K562 (cell line): ENCODE measurements at regions not wholly inside any gene's neighbourhood (a gene's known extent, or its start where the extent isn't known, plus 50 kb on each side); places are given as distances from the start of the nearest gene placed in this dataset.

Experiments
- ATAC-seq: fragments of 200-7000 bp; cut with Tn5 transposase; 3 replicates; pipeline ENCODE4 v1.9.1; 2020; ENCODE audit warnings: moderate library complexity
- BruUV-seq: library from RNA; stranded (reverse); fragments of 400-500 nt; replicated peaks from 2 replicates; lab custom pipeline; 2021; lab: Mats Ljungman, UMichigan
- CTCF ChIA-PET: fragments of 300-600 bp; formaldehyde crosslinking; extraction: SDS; loops from one replicate; lab custom pipeline; 2021; ENCODE audit warnings: low intra/inter-chr PET ratio; lab: Yijun Ruan, JAX
- POLR2A ChIA-PET: fragments of 300-600, 350-650 bp; sonication (Branson Sonifier 250); formaldehyde crosslinking; extraction: SDS; loops from one replicate; lab custom pipeline; 2021; ENCODE audit warnings: antibody characterized with exemption, inconsistent platforms; lab: Yijun Ruan, JAX
- DNase-seq, 4 experiments: peaks; one replicate each; pipeline versions ENCODE4 v3.0.0 to v3.0.0-alpha.2; 2011 to 2018; ENCODE audit warnings: low spot score in 3 of 4, mixed read lengths in 3 of 4; ENCODE audit errors: extremely low read depth in 1 of 4
- FAIRE-seq: peaks from 2 replicates; lab custom pipeline; 2011; peaks lifted over from hg19 to GRCh38; lab: Jason Lieb, UNC
- H2AFZ ChIP-seq: 2 replicates; pipeline ENCODE4 v1.6.0; 2011; ENCODE audit warnings: low read depth, low read length, control low read depth, inconsistent platforms
- H3K27ac ChIP-seq: fragments of 200-600 bp; 3 replicates; pipeline ENCODE4 v1.8.0; 2011; ENCODE audit warnings: low read depth, mild to moderate bottlenecking, control low read depth, inconsistent platforms, low read length, moderate library complexity, mixed read lengths; ENCODE audit errors: extremely low read depth
- H3K27me3 ChIP-seq, 2 experiments: fragments of 300-600 bp in 1 of 2; 2 replicates in 1 of 2; 3 replicates in 1 of 2; pipeline versions ENCODE4 v1.6.0 to v1.8.0; 2011; ENCODE audit warnings: inconsistent platforms in 2 of 2, low read length in 2 of 2, mild to moderate bottlenecking in 1 of 2, mixed read lengths in 1 of 2, moderate library complexity in 1 of 2; ENCODE audit not compliant: control insufficient read depth in 2 of 2, insufficient read depth in 2 of 2
- H3K36me3 ChIP-seq: fragments of 300-600 bp; 3 replicates; pipeline ENCODE4 v1.8.0; 2011; ENCODE audit warnings: mild to moderate bottlenecking, low read length, inconsistent platforms; ENCODE audit not compliant: control insufficient read depth, insufficient read depth
- H3K4me1 ChIP-seq, 2 experiments: fragments of 200-600 bp in 1 of 2; replicated peaks in 1 of 2; 2 replicates in 1 of 2; 3 replicates in 1 of 2; pipeline versions ENCODE4 v1.5.1 to v1.8.0; 2011; ENCODE audit warnings: inconsistent platforms in 2 of 2, low read length in 2 of 2, mild to moderate bottlenecking in 1 of 2, mixed read lengths in 1 of 2, moderate library complexity in 1 of 2; ENCODE audit not compliant: control insufficient read depth in 2 of 2, insufficient read depth in 2 of 2
- H3K4me2 ChIP-seq: 2 replicates; pipeline ENCODE4 v1.6.1; 2011; ENCODE audit warnings: low read length, control low read depth, inconsistent platforms, mixed read lengths; ENCODE audit not compliant: insufficient read depth
- H3K4me3 ChIP-seq: fragments of 200-600 bp; sonication (generic), shearing (Covaris generic); 2 replicates; pipeline ENCODE4 v1.5.1; 2016; ENCODE audit warnings: control low read depth, inconsistent platforms
- H3K79me2 ChIP-seq: fragments of 200-600 bp; 3 replicates; pipeline ENCODE4 v1.8.0; 2011; ENCODE audit warnings: low read length, inconsistent platforms; ENCODE audit not compliant: control insufficient read depth, insufficient read depth
- H3K9ac ChIP-seq, 2 experiments: 2 replicates each; pipeline versions ENCODE4 v1.6.0 to v1.6.1; 2011; ENCODE audit warnings: low read depth in 2 of 2, low read length in 2 of 2, control low read depth in 1 of 2, inconsistent platforms in 1 of 2, mild to moderate bottlenecking in 1 of 2, mixed read lengths in 1 of 2; ENCODE audit not compliant: insufficient read depth in 1 of 2
- H3K9me1 ChIP-seq: one replicate; pipeline ENCODE4 v1.6.0; 2011; ENCODE audit warnings: inconsistent platforms, mild to moderate bottlenecking, low read length, moderate library complexity; ENCODE audit not compliant: control insufficient read depth, insufficient read depth
- H3K9me3 ChIP-seq: replicated peaks from 2 replicates; pipeline ENCODE4 v1.5.1; 2011; ENCODE audit warnings: low read depth, low read length, inconsistent platforms; ENCODE audit not compliant: control insufficient read depth, insufficient read depth
- H4K20me1 ChIP-seq: replicated peaks from 2 replicates; pipeline ENCODE4 v1.6.1; 2011; ENCODE audit warnings: low read length, inconsistent platforms, mixed read lengths; ENCODE audit not compliant: control insufficient read depth, insufficient read depth
- BHLHE40 ChIP-seq: IDR thresholded peaks from 2 replicates; pipeline ENCODE4 v1.6.1; 2011; ENCODE audit warnings: low read length, improper control_type of control experiment
- EGR1 ChIP-seq: fragments of 450-650 bp; conservative IDR thresholded peaks from 2 replicates; pipeline ENCODE4 v1.6.1; 2017; ENCODE audit warnings: mild to moderate bottlenecking
- GABPB2 ChIP-seq: fragments of 250-450 bp; sonication (Bioruptor Pico); conservative IDR thresholded peaks from 2 replicates; pipeline ENCODE4 v1.5.1; 2021; ENCODE audit warnings: mild to moderate bottlenecking
- HEY1 ChIP-seq: fragments of 250-450 bp; sonication (Bioruptor Pico); IDR thresholded peaks from 2 replicates; pipeline ENCODE4 v1.5.0; 2020; ENCODE audit warnings: mild to moderate bottlenecking, moderate library complexity, borderline replicate concordance
- MCM2 ChIP-seq: fragments of 450-650 bp; IDR thresholded peaks from 2 replicates; pipeline ENCODE4 v1.6.1; 2017; ENCODE audit warnings: low read depth, mild to moderate bottlenecking
- POLR2AphosphoS5 ChIP-seq: IDR thresholded peaks from 2 replicates; pipeline ENCODE4 v1.6.1; 2011; ENCODE audit warnings: mild to moderate bottlenecking, low read depth, low read length, moderate library complexity; ENCODE audit not compliant: control insufficient read depth, insufficient read depth
- POLR2G ChIP-seq: fragments of 200-400 bp; formaldehyde crosslinking; IDR thresholded peaks from 2 replicates; pipeline ENCODE4 v1.6.1; 2017; ENCODE audit warnings: low read depth, mild to moderate bottlenecking, antibody characterized with exemption, low read length, moderate library complexity
- POU5F1 ChIP-seq: fragments of 150-350 bp; IDR thresholded peaks from 2 replicates; pipeline ENCODE4 v1.6.1; 2014; ENCODE audit warnings: borderline replicate concordance, low read length, low read depth, mild to moderate bottlenecking; ENCODE audit not compliant: partially characterized antibody
- PRMT5 ChIP-seq: sonication (generic); formaldehyde crosslinking; IDR thresholded peaks from 2 replicates; pipeline ENCODE4 v1.5.0; 2020; ENCODE audit warnings: missing genetic modification reagents
- SMAD4 ChIP-seq: fragments of 250-450 bp; sonication (Bioruptor Pico); conservative IDR thresholded peaks from 2 replicates; pipeline ENCODE4 v1.8.0; 2021; ENCODE audit warnings: inconsistent platforms, mild to moderate bottlenecking, moderate library complexity
- STAG1 ChIP-seq: sonication (generic); formaldehyde crosslinking; IDR thresholded peaks from 2 replicates; pipeline ENCODE4 v1.5.0; 2020; ENCODE audit warnings: missing genetic modification reagents, borderline replicate concordance
- STAT5B ChIP-seq: fragments of 250-450 bp; sonication (Bioruptor Pico); IDR thresholded peaks from 2 replicates; pipeline ENCODE4 v1.8.0; 2021; ENCODE audit warnings: mild to moderate bottlenecking, inconsistent platforms
- ZNF174 ChIP-seq: fragments of 250-450 bp; sonication (Bioruptor Pico); IDR thresholded peaks from 2 replicates; pipeline ENCODE4 v1.4.0; 2020; ENCODE audit warnings: mild to moderate bottlenecking
- WGBS: fragments of 100-300 bp; shearing (Covaris generic); methylation state at CpG from one replicate; pipeline ENCODE4 v1.1.6; 2016; ENCODE audit warnings: low coverage, mixed read lengths; ENCODE audit not compliant: insufficient coverage; ENCODE audit errors: missing lambda C conversion rate; 5-methylcytosine and 5-hydroxymethylcytosine counted together
- in situ Hi-C: fragments of 300-500 bp; cut with MboI; formaldehyde crosslinking; loops from 4 replicates; pipeline ENCODE4 v1.15.0; 2018; ENCODE audit warnings: inconsistent platforms, mixed read lengths
- intact Hi-C: fragments of 100-400 bp; cut with micrococcal nuclease; formaldehyde crosslinking; loops from 2 replicates; pipeline ENCODE4 v1.14.2; 2022
- TF ChIP-seq, protein P1 (sequence below): fragments of 250-450 bp; sonication (Bioruptor Pico); IDR thresholded peaks from 2 replicates; pipeline ENCODE4 v1.5.0; 2020; ENCODE audit warnings: mild to moderate bottlenecking
- TF ChIP-seq, protein P2 (sequence below): fragments of 450-650 bp; formaldehyde crosslinking; IDR thresholded peaks from 2 replicates; pipeline ENCODE4 v1.4.0; 2020; ENCODE audit warnings: mild to moderate bottlenecking, mixed read lengths
- TF ChIP-seq, protein P3 (sequence below): fragments of 250-450 bp; sonication (Bioruptor Pico); IDR thresholded peaks from 2 replicates; pipeline ENCODE4 v1.4.0; 2020

DNA sequence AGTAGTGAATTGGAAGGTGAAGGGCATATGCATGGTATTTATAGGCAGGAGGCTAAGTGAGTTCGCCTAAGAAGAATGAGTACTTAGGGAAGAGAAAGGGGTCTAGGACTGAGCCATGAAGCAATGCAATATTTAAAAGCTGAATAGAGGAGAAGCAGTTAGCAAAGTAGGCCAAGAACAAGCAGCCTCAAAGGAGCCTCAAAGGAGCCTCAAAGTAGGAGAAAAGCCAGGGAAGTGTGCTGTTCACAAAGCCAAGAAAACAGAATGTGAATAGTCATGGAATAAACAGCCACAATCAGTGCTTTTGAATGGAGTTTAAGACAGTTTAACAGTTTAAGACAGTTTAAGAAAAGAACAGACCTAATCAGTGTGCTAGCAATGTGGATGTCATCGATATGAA is 762.0 kb downstream of the SORCS1 start:
- H3K9me1 ChIP-seq: no peaks in the 10 kb centered on the region
- in situ Hi-C loops (no loop called here), intact Hi-C loops (no loop called here)
- no peaks in the 10 kb centered on the region for H4K20me1 ChIP-seq
- ChIA-PET CTCF (no interaction called here), POLR2A (no interaction called here)
- H3K36me3 ChIP-seq: no peaks in the 10 kb centered on the region
- H3K79me2 ChIP-seq: no peaks in the 10 kb centered on the region
- H3K27ac ChIP-seq: no peak overlapping the region
- no peak overlapping the region for H2AFZ ChIP-seq
- WGBS: 4% methylated on average over 2 of the region's 2 CpGs
- DNase-seq (no peak), FAIRE-seq (no peak), ATAC-seq (no peak)
- no peaks in the 10 kb centered on the region for H3K4me1 ChIP-seq
- H3K4me3 ChIP-seq: no peak overlapping the region
- H3K9me3 ChIP-seq: no peaks in the 10 kb centered on the region
- no peak overlapping the region for H3K9ac ChIP-seq
- no peak overlapping the region for H3K4me2 ChIP-seq
- no peaks in the 10 kb centered on the region for H3K27me3 ChIP-seq
- no TSS peak for BruUV-seq
- TF ChIP-seq, protein P1, sequence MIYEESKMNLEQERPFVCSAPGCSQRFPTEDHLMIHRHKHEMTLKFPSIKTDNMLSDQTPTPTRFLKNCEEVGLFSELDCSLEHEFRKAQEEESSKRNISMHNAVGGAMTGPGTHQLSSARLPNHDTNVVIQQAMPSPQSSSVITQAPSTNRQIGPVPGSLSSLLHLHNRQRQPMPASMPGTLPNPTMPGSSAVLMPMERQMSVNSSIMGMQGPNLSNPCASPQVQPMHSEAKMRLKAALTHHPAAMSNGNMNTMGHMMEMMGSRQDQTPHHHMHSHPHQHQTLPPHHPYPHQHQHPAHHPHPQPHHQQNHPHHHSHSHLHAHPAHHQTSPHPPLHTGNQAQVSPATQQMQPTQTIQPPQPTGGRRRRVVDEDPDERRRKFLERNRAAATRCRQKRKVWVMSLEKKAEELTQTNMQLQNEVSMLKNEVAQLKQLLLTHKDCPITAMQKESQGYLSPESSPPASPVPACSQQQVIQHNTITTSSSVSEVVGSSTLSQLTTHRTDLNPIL (CRISPR knock-in tag): no peak
- TF ChIP-seq, protein P2, sequence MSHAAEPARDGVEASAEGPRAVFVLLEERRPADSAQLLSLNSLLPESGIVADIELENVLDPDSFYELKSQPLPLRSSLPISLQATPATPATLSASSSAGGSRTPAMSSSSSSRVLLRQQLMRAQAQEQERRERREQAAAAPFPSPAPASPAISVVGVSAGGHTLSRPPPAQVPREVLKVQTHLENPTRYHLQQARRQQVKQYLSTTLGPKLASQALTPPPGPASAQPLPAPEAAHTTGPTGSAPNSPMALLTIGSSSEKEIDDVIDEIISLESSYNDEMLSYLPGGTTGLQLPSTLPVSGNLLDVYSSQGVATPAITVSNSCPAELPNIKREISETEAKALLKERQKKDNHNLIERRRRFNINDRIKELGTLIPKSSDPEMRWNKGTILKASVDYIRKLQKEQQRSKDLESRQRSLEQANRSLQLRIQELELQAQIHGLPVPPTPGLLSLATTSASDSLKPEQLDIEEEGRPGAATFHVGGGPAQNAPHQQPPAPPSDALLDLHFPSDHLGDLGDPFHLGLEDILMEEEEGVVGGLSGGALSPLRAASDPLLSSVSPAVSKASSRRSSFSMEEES (CRISPR knock-in tag): no peak
- TF ChIP-seq STAG1 (CRISPR knock-in tag): no peak
- no peak for TF ChIP-seq ZNF174 (CRISPR knock-in tag)
- no peak for TF ChIP-seq POLR2G
- no peak for TF ChIP-seq BHLHE40
- TF ChIP-seq, protein P3, sequence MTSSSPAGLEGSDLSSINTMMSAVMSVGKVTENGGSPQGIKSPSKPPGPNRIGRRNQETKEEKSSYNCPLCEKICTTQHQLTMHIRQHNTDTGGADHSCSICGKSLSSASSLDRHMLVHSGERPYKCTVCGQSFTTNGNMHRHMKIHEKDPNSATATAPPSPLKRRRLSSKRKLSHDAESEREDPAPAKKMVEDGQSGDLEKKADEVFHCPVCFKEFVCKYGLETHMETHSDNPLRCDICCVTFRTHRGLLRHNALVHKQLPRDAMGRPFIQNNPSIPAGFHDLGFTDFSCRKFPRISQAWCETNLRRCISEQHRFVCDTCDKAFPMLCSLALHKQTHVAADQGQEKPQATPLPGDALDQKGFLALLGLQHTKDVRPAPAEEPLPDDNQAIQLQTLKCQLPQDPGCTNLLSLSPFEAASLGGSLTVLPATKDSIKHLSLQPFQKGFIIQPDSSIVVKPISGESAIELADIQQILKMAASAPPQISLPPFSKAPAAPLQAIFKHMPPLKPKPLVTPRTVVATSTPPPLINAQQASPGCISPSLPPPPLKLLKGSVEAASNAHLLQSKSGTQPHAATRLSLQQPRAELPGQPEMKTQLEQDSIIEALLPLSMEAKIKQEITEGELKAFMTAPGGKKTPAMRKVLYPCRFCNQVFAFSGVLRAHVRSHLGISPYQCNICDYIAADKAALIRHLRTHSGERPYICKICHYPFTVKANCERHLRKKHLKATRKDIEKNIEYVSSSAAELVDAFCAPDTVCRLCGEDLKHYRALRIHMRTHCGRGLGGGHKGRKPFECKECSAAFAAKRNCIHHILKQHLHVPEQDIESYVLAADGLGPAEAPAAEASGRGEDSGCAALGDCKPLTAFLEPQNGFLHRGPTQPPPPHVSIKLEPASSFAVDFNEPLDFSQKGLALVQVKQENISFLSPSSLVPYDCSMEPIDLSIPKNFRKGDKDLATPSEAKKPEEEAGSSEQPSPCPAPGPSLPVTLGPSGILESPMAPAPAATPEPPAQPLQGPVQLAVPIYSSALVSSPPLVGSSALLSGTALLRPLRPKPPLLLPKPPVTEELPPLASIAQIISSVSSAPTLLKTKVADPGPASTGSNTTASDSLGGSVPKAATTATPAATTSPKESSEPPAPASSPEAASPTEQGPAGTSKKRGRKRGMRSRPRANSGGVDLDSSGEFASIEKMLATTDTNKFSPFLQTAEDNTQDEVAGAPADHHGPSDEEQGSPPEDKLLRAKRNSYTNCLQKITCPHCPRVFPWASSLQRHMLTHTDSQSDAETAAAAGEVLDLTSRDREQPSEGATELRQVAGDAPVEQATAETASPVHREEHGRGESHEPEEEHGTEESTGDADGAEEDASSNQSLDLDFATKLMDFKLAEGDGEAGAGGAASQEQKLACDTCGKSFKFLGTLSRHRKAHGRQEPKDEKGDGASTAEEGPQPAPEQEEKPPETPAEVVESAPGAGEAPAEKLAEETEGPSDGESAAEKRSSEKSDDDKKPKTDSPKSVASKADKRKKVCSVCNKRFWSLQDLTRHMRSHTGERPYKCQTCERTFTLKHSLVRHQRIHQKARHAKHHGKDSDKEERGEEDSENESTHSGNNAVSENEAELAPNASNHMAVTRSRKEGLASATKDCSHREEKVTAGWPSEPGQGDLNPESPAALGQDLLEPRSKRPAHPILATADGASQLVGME: no peak
- TF ChIP-seq POLR2AphosphoS5: no peak
- TF ChIP-seq STAT5B (CRISPR knock-in tag): no peak
- no peak for TF ChIP-seq POU5F1
- TF ChIP-seq HEY1: no peak
- no peak for TF ChIP-seq MCM2
- no peak for TF ChIP-seq SMAD4 (CRISPR knock-in tag)
- TF ChIP-seq PRMT5: no peak
- no peak for TF ChIP-seq EGR1
- TF ChIP-seq GABPB2 (CRISPR knock-in tag): no peak
